ENCODE measurements at regions not wholly inside any gene's neighbourhood (a gene's known extent, or its start where the extent isn't known, plus 50 kb on each side); places are given as distances from the start of the nearest gene placed in this dataset.

DNA sequence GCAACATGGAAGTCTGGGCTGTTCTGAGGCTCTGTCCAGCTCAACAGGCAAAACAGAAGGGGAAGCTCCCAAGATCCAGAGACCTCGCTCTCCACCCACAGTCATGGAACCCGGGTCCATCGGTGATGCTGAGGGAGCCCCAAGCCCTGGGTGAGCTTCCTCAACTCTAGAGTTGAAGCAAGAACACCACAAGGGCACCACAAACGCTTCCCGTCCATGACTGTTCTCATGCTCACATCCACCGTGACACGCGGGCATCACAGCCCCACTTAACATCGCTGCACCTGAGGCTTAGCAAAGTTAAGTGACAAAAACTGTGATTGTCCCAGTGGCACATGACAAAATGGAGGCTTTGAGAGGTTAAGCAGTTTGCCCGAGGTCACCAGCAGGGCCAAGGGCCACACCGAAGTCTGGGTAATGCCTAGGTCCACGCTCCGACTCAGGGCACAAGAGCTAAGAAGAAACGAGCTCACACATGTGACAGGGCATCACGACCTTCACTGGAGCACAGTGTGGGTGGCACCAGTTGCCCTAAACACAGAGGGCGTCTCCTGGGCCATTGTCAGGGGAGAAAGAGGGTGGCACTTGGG is 110.6 kb downstream of the OAT start:
- H3K27me3 ChIP-seq, result no peaks in the 10 kb centered on the region
- no peak for TF ChIP-seq POLR2A (IDR thresholded peaks at IDR 0.05)
- TF ChIP-seq, protein P1, sequence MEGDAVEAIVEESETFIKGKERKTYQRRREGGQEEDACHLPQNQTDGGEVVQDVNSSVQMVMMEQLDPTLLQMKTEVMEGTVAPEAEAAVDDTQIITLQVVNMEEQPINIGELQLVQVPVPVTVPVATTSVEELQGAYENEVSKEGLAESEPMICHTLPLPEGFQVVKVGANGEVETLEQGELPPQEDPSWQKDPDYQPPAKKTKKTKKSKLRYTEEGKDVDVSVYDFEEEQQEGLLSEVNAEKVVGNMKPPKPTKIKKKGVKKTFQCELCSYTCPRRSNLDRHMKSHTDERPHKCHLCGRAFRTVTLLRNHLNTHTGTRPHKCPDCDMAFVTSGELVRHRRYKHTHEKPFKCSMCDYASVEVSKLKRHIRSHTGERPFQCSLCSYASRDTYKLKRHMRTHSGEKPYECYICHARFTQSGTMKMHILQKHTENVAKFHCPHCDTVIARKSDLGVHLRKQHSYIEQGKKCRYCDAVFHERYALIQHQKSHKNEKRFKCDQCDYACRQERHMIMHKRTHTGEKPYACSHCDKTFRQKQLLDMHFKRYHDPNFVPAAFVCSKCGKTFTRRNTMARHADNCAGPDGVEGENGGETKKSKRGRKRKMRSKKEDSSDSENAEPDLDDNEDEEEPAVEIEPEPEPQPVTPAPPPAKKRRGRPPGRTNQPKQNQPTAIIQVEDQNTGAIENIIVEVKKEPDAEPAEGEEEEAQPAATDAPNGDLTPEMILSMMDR (IDR thresholded peaks at IDR 0.05 in 4 of 5, conservative IDR thresholded peaks at IDR 0.05 in 1 of 5), result no peak
- DNase-seq (no peak), ATAC-seq (no peak)
- in situ Hi-C loops (cut with MboI; ENCODE audit: low sequenced_read_pairs in 4 of 4), result no loop called here
- no peaks in the 10 kb centered on the region for H3K36me3 ChIP-seq
- H3K4me1 ChIP-seq, result no peaks in the 10 kb centered on the region
- no peak overlapping the region for H3K27ac ChIP-seq
- no peaks in the 10 kb centered on the region for H3K9me3 ChIP-seq
- intact Hi-C loops (cut with DNase I; ENCODE audit: low total_unique reads), result no loop called here
- H3K4me3 ChIP-seq, result no peak overlapping the region

DNA sequence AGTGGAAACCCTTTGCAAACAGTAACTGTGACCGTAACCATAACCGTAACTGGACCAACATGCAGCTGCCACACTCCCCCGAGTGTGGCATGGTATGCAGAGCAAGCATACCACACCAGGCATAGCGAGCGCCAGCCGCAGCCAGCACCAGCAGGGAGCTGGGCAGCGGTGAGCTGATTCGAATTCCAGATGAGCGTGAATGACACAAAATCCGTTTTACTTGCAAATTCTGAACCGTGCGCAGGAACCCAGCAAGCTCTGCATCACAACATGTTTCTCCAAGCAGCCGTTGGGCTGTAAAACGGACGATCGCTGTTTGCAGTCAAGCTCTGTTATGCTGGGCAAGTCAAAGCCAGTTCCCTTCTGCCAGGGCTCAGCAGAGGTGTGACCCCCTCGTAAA is 111.1 kb downstream of the OAT start:
- in situ Hi-C loops (cut with MboI; ENCODE audit: low sequenced_read_pairs in 4 of 4), result no loop called here
- no peaks in the 10 kb centered on the region for H3K36me3 ChIP-seq
- H3K4me1 ChIP-seq, result no peaks in the 10 kb centered on the region
- no peaks in the 10 kb centered on the region for H3K27me3 ChIP-seq
- H3K27ac ChIP-seq, result no peak overlapping the region
- no peak for TF ChIP-seq POLR2A (IDR thresholded peaks at IDR 0.05)
- TF ChIP-seq, protein P1 (IDR thresholded peaks at IDR 0.05 in 4 of 5, conservative IDR thresholded peaks at IDR 0.05 in 1 of 5), result no peak
- no peak for ATAC-seq
- DNase-seq, result no peak
- no peaks in the 10 kb centered on the region for H3K9me3 ChIP-seq
- no peak overlapping the region for H3K4me3 ChIP-seq
- intact Hi-C loops (cut with DNase I; ENCODE audit: low total_unique reads), result no loop called here

DNA sequence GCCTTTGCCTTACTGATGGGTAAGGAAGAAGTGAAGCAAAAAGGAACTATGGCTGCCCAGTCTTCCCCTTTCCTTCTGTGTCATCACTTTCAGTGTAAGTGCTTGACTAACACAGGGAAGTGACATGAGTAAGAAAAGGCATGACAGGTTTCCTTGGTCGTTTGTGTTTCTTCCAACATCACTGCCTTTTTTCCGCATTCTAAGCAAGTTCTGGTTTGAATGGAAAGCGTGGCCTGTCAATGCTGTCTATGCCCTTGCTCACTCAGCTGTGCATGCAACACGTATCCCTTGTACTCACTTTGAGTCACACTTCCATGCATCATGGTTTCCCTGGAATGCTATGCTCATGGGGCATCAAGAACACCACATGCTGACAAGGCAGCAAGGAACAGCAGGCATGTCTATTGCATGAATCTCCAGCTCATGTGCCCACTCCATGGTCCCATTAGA is 111.8 kb downstream of the OAT start:
- intact Hi-C loops (cut with DNase I; ENCODE audit: low total_unique reads) (no loop called here), in situ Hi-C loops (cut with MboI; ENCODE audit: low sequenced_read_pairs in 4 of 4) (no loop called here)
- Histone ChIP-seq H3K9me3 (no peaks in the 10 kb centered on the region), H3K36me3 (no peaks in the 10 kb centered on the region), H3K4me3 (no peak overlapping the region), H3K27me3 (no peaks in the 10 kb centered on the region), H3K4me1 (no peaks in the 10 kb centered on the region), H3K27ac (no peak overlapping the region)
- peak in 1 of 2 donors; percentile 41 for ATAC-seq
- TF ChIP-seq POLR2A (IDR thresholded peaks at IDR 0.05), result no peak
- TF ChIP-seq, protein P1 (IDR thresholded peaks at IDR 0.05 in 4 of 5, conservative IDR thresholded peaks at IDR 0.05 in 1 of 5), result no peak
- DNase-seq, result no peak

DNA sequence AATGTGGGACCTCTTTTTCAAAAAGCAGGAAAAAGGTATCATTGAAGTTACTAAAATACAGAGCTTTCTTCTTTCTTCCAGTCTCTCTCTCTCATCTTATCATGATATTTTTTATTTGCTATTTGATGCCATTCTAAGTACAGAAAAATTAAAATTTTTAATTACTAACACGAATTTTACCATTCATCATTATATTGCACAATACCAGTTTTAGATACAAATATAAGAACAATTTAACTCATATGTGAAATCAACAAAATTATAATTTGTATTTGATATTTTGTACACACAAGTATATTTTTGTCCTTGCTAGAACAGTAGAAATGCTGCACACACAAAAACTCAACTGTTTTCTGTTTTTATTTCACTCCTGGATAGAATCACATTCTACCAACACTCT is 112.2 kb downstream of the OAT start:
- TF ChIP-seq POLR2A (IDR thresholded peaks at IDR 0.05), result no peak
- TF ChIP-seq, protein P1 (IDR thresholded peaks at IDR 0.05 in 4 of 5, conservative IDR thresholded peaks at IDR 0.05 in 1 of 5), result no peak
- ATAC-seq (no peak), DNase-seq (no peak)
- Histone ChIP-seq H3K27ac (no peak overlapping the region), H3K4me1 (no peaks in the 10 kb centered on the region), H3K9me3 (no peaks in the 10 kb centered on the region), H3K36me3 (no peaks in the 10 kb centered on the region), H3K4me3 (no peak overlapping the region), H3K27me3 (no peaks in the 10 kb centered on the region)
- in situ Hi-C loops (cut with MboI; ENCODE audit: low sequenced_read_pairs in 4 of 4) (no loop called here), intact Hi-C loops (cut with DNase I; ENCODE audit: low total_unique reads) (no loop called here)

DNA sequence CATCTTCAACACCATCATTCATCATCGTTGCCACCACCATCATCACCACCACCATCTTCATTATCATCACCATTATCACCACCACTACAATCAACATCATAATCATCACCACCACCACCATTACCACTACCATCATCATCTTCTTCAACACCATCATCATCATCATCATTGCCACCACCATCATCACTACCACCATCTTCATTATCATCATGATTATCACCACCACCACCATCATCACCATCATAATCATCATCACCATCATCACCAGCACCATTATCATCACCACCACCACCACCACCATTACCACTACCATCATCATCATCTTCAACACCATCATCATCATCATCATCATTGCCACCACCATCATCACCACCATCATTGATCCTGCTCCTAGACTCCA is 112.7 kb downstream of the OAT start:
- no peak overlapping the region for H3K27ac ChIP-seq
- DNase-seq (no peak), ATAC-seq (no peak)
- in situ Hi-C loops (cut with MboI; ENCODE audit: low sequenced_read_pairs in 4 of 4) (no loop called here), intact Hi-C loops (cut with DNase I; ENCODE audit: low total_unique reads) (no loop called here)
- H3K36me3 ChIP-seq, result no peaks in the 10 kb centered on the region
- H3K4me3 ChIP-seq, result no peak overlapping the region
- no peaks in the 10 kb centered on the region for H3K4me1 ChIP-seq
- no peak for TF ChIP-seq POLR2A (IDR thresholded peaks at IDR 0.05)
- H3K9me3 ChIP-seq, result no peaks in the 10 kb centered on the region
- no peaks in the 10 kb centered on the region for H3K27me3 ChIP-seq

All from gastrocnemius medialis (tissue), 4 donors.